ENCODE measurements at regions not wholly inside any gene's neighbourhood (a gene's known extent, or its start where the extent isn't known, plus 50 kb on each side); places are given as distances from the start of the nearest gene placed in this dataset.

- TF ChIP-seq CTCF (conservative IDR thresholded peaks at IDR 0.05; ENCODE audit: low read depth, low read length) (no peak), EZH2phosphoT487 (IDR thresholded peaks at IDR 0.05; ENCODE audit: borderline replicate concordance, low read length) (no peak), EZH2 (IDR thresholded peaks at IDR 0.05; ENCODE audit: low read length, unreplicated experiment) (no peak)
These were observed 293.4 kb downstream of the CD109 start for GRCh38 chr6:73989428-73989827.
